GM18505 (cell line): ENCODE measurements at regions not wholly inside any gene's neighbourhood (a gene's known extent, or its start where the extent isn't known, plus 50 kb on each side); places are given as distances from the start of the nearest gene placed in this dataset.

Experiments used
- ATAC-seq: cut with Tn5 transposase; IDR thresholded peaks from one replicate; pipeline ENCODE4 v1.9.1; 2021; ENCODE audit not compliant: unreplicated experiment
- POLR2A ChIP-seq: IDR thresholded peaks from 4 replicates; pipeline ENCODE4 v1.6.1; 2011; ENCODE audit warnings: borderline replicate concordance; ENCODE audit not compliant: insufficient read depth, insufficient read length; ENCODE audit errors: extremely low read depth

- ATAC-seq: no peak
- no peak for TF ChIP-seq POLR2A
These were observed 449.6 kb upstream of the CLINT1 start for GRCh38 chr5:158308429-158309025.

GRCh38 chr5:158305861-158306260 is 446.9 kb upstream of the CLINT1 start:
- no peak for TF ChIP-seq POLR2A
- ATAC-seq: no peak

- no peak for ATAC-seq
- no peak for TF ChIP-seq POLR2A
These were observed 445.7 kb upstream of the CLINT1 start for GRCh38 chr5:158304607-158305006.

GRCh38 chr5:158303883-158304282 is 444.9 kb upstream of the CLINT1 start:
- no peak for ATAC-seq
- no peak for TF ChIP-seq POLR2A

GRCh38 chr5:158303275-158303674 is 444.3 kb upstream of the CLINT1 start:
- ATAC-seq: no peak
- no peak for TF ChIP-seq POLR2A

GRCh38 chr5:158302029-158302428 is 443.1 kb upstream of the CLINT1 start:
- no peak for ATAC-seq
- TF ChIP-seq POLR2A: no peak

GRCh38 chr5:158301186-158301585 is 442.2 kb upstream of the CLINT1 start:
- no peak for ATAC-seq

GRCh38 chr5:158300256-158300655 is 441.3 kb upstream of the CLINT1 start:
- ATAC-seq: no peak
- TF ChIP-seq POLR2A: no peak

More at GRCh38 chr5:158301186-158301585, 442.2 kb upstream of the CLINT1 start:
- no peak for TF ChIP-seq POLR2A

GRCh38 chr5:158297002-158297527 is 438.1 kb upstream of the CLINT1 start:
- ATAC-seq: no peak
- no peak for TF ChIP-seq POLR2A

GRCh38 chr5:158294701-158295100 is 435.8 kb upstream of the CLINT1 start:
- ATAC-seq: no peak
- no peak for TF ChIP-seq POLR2A

GRCh38 chr5:158292981-158293380 is 434.0 kb upstream of the CLINT1 start:
- no peak for TF ChIP-seq POLR2A
- no peak for ATAC-seq

GRCh38 chr5:158289967-158290366 is 431.0 kb upstream of the CLINT1 start:
- ATAC-seq: no peak
- no peak for TF ChIP-seq POLR2A

- no peak for TF ChIP-seq POLR2A
- no peak for ATAC-seq
These were observed 429.3 kb upstream of the CLINT1 start for GRCh38 chr5:158288272-158288657.

GRCh38 chr5:158287643-158288271 is 428.8 kb upstream of the CLINT1 start:
- no peak for TF ChIP-seq POLR2A
- no peak for ATAC-seq
